PC-9 (cell line): ENCODE measurements at regions not wholly inside any gene's neighbourhood (a gene's known extent, or its start where the extent isn't known, plus 50 kb on each side); places are given as distances from the start of the nearest gene placed in this dataset.

Source experiments
- BruUV-seq: library from RNA; stranded (reverse); fragments of 400-500 nt; replicated peaks from 2 replicates; lab custom pipeline; 2021; lab: Mats Ljungman, UMichigan
- CTCF ChIA-PET: fragments of 300-600 bp; sonication (Branson Sonifier 250); formaldehyde crosslinking; loops from one replicate; lab custom pipeline; 2022; ENCODE audit warnings: antibody characterized with exemption; lab: Charles Lee
- POLR2A ChIA-PET: fragments of 300-600 bp; sonication (Branson Sonifier 250); formaldehyde crosslinking; loops from one replicate; lab custom pipeline; 2022; ENCODE audit warnings: antibody characterized with exemption; ENCODE audit not compliant: unreplicated experiment; lab: Charles Lee
- DNase-seq, 2 experiments: peaks; one replicate each; pipeline versions ENCODE4 v3.0.0 to v3.0.0-alpha.2; 2015 to 2022; ENCODE audit warnings: mixed read lengths in 1 of 2
- H2AFZ ChIP-seq: fragments of 200-600 bp; sonication (generic); 2 replicates; pipeline ENCODE4 v1.8.1; 2017; ENCODE audit warnings: antibody characterized with exemption
- H3F3A ChIP-seq: fragments of 200-600 bp; sonication (generic); 2 replicates; pipeline ENCODE4 v1.8.1; 2017; ENCODE audit warnings: antibody characterized with exemption, mild to moderate bottlenecking, low read depth; ENCODE audit not compliant: insufficient read depth
- H3K27ac ChIP-seq: fragments of 200-600 bp; sonication (generic); 2 replicates; pipeline ENCODE4 v1.6.1; 2016; ENCODE audit warnings: mixed run types
- H3K27me3 ChIP-seq: fragments of 200-600 bp; sonication (generic); 2 replicates; pipeline ENCODE4 v1.6.1; 2016; ENCODE audit warnings: low read depth, mixed run types; ENCODE audit not compliant: insufficient read depth
- H3K36me3 ChIP-seq: fragments of 200-600 bp; sonication (generic); 2 replicates; pipeline ENCODE4 v1.6.1; 2016; ENCODE audit warnings: low read depth, mixed run types
- H3K4me1 ChIP-seq: fragments of 200-600 bp; sonication (generic); replicated peaks from 2 replicates; pipeline ENCODE4 v1.6.1; 2016; ENCODE audit warnings: mixed run types; ENCODE audit not compliant: insufficient read depth
- H3K4me2 ChIP-seq: fragments of 200-600 bp; sonication (generic); 2 replicates; pipeline ENCODE4 v1.6.1; 2017; ENCODE audit warnings: mixed run types
- H3K4me3 ChIP-seq: fragments of 200-600 bp; sonication (generic); 2 replicates; pipeline ENCODE4 v1.6.1; 2016; ENCODE audit warnings: mixed run types
- H3K79me2 ChIP-seq: fragments of 200-600 bp; sonication (generic); 2 replicates; pipeline ENCODE4 v1.6.1; 2017; ENCODE audit warnings: low read depth, mixed run types
- H3K9me2 ChIP-seq: fragments of 200-600 bp; sonication (generic); 2 replicates; pipeline ENCODE4 v1.8.1; 2017; ENCODE audit warnings: mild to moderate bottlenecking; ENCODE audit not compliant: insufficient read depth
- H3K9me3 ChIP-seq: fragments of 200-600 bp; sonication (generic); 2 replicates; pipeline ENCODE4 v1.8.1; 2016; ENCODE audit warnings: low read depth; ENCODE audit not compliant: insufficient read depth
- H4K20me1 ChIP-seq: fragments of 200-600 bp; sonication (generic); 2 replicates; pipeline ENCODE4 v1.8.1; 2017; ENCODE audit not compliant: insufficient read depth
- EZH2 ChIP-seq: fragments of 200-600 bp; sonication (generic); IDR thresholded peaks from 2 replicates; pipeline ENCODE4 v1.8.0; 2017; ENCODE audit warnings: antibody characterized with exemption, low read depth
- intact Hi-C: fragments of 100-400 bp; cut with micrococcal nuclease; formaldehyde crosslinking; loops from one replicate; pipeline ENCODE4 v1.10.0; 2022; ENCODE audit not compliant: unreplicated experiment
- TF ChIP-seq, protein P1 (sequence below): fragments of 200-600 bp; sonication (generic); conservative IDR thresholded peaks from 2 replicates; pipeline ENCODE4 v1.6.1; 2017; ENCODE audit warnings: mixed run types, antibody characterized with exemption, mild to moderate bottlenecking, moderate library complexity

DNA sequence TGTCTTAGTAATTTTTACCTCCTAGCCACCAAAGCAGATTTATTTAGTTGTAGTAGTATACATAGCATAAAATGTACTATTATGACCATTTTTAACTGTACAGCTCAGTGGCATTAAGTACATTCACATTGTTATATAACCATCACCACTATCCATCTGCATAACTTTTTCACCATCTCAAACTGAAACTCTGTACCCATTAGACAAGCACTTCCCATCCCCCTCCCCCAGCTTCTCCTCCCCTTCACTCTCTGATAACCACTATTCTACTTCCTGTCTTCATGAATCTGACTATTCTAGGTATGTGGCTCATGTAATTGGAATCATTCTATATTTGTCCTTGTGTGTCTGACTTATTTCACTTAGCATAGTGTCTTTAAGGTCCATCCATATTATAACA lies 71.9 kb downstream of the MRPL32 start:
- no peaks in the 10 kb centered on the region for H3K4me1 ChIP-seq
- BruUV-seq = no TSS peak
- no peaks in the 10 kb centered on the region for H3K9me3 ChIP-seq
- ChIA-PET CTCF (no interaction called here), POLR2A (no interaction called here)
- H3K4me3 ChIP-seq = no peak overlapping the region
- TF ChIP-seq EZH2 = no peak
- TF ChIP-seq, protein P1, sequence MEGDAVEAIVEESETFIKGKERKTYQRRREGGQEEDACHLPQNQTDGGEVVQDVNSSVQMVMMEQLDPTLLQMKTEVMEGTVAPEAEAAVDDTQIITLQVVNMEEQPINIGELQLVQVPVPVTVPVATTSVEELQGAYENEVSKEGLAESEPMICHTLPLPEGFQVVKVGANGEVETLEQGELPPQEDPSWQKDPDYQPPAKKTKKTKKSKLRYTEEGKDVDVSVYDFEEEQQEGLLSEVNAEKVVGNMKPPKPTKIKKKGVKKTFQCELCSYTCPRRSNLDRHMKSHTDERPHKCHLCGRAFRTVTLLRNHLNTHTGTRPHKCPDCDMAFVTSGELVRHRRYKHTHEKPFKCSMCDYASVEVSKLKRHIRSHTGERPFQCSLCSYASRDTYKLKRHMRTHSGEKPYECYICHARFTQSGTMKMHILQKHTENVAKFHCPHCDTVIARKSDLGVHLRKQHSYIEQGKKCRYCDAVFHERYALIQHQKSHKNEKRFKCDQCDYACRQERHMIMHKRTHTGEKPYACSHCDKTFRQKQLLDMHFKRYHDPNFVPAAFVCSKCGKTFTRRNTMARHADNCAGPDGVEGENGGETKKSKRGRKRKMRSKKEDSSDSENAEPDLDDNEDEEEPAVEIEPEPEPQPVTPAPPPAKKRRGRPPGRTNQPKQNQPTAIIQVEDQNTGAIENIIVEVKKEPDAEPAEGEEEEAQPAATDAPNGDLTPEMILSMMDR = no peak
- H3K4me2 ChIP-seq = no peak overlapping the region
- H3K36me3 ChIP-seq = no peaks in the 10 kb centered on the region
- H3K27me3 ChIP-seq = peaks cover 14% of the 10 kb centered on the region
- no peak overlapping the region for H2AFZ ChIP-seq
- no peaks in the 10 kb centered on the region for H4K20me1 ChIP-seq
- H3K9me2 ChIP-seq = no peaks in the 10 kb centered on the region
- DNase-seq = no peak
- intact Hi-C loops = no loop called here
- H3K79me2 ChIP-seq = no peaks in the 10 kb centered on the region
- no peak overlapping the region for H3K27ac ChIP-seq
- H3F3A ChIP-seq = no peaks in the 10 kb centered on the region

DNA sequence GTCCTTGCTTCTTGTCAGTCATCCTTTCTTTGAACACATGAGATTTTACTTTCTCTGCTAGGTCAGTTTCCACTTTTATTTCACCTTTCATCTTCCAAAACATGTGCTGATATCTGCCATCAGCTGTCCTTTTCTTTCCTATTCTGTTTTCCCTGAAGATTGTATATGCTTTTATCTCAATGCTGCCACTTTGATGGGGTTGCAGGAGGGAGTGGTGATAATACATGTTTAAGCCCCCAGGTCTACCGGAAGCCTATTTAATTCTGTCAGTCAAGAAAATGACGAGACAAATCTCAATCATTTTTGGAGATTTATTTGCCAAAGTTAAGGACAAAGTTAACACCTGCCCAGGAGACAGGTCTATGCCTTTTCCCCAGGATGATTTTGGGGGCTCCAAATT lies 73.8 kb downstream of the MRPL32 start:
- Histone ChIP-seq H2AFZ (no peak overlapping the region), H3K9me2 (no peaks in the 10 kb centered on the region), H3K36me3 (no peaks in the 10 kb centered on the region), H3K4me1 (no peaks in the 10 kb centered on the region), H4K20me1 (no peaks in the 10 kb centered on the region), H3K27me3 (peaks cover 29% of the 10 kb centered on the region), H3K9me3 (no peaks in the 10 kb centered on the region), H3K4me3 (no peak overlapping the region), H3K27ac (no peak overlapping the region), H3F3A (no peaks in the 10 kb centered on the region), H3K4me2 (no peak overlapping the region), H3K79me2 (no peaks in the 10 kb centered on the region)
- CTCF ChIA-PET = no interaction called here
- POLR2A ChIA-PET = no interaction called here
- DNase-seq = no peak
- no peak for TF ChIP-seq EZH2
- TF ChIP-seq, protein P1 = no peak
- no TSS peak for BruUV-seq
- intact Hi-C loops = no loop called here

GRCh38 chr7:43010061-43010460 lies 77.9 kb downstream of the MRPL32 start:
- TF ChIP-seq, protein P1 = no peak
- no peak for TF ChIP-seq EZH2
- no TSS peak for BruUV-seq
- H3K4me3 ChIP-seq = no peak overlapping the region
- ChIA-PET POLR2A (no interaction called here), CTCF (no interaction called here)
- no peaks in the 10 kb centered on the region for H3K9me3 ChIP-seq
- H3K4me2 ChIP-seq = no peak overlapping the region
- no peaks in the 10 kb centered on the region for H3K4me1 ChIP-seq
- intact Hi-C loops = no loop called here
- H3K27me3 ChIP-seq = peaks cover 44% of the 10 kb centered on the region
- no peaks in the 10 kb centered on the region for H3K36me3 ChIP-seq
- H3F3A ChIP-seq = no peaks in the 10 kb centered on the region
- H3K79me2 ChIP-seq = no peaks in the 10 kb centered on the region
- H2AFZ ChIP-seq = no peak overlapping the region
- no peak for DNase-seq
- no peak overlapping the region for H3K27ac ChIP-seq
- no peaks in the 10 kb centered on the region for H3K9me2 ChIP-seq
- H4K20me1 ChIP-seq = no peaks in the 10 kb centered on the region
